DOHH2 (cell line): ENCODE measurements at regions not wholly inside any gene's neighbourhood (a gene's known extent, or its start where the extent isn't known, plus 50 kb on each side); places are given as distances from the start of the nearest gene placed in this dataset.

Experiments used
- H3F3A ChIP-seq: fragments of 200-600 bp; sonication (generic), shearing (Covaris generic); 2 replicates; pipeline ENCODE4 v1.6.0; 2016; ENCODE audit warnings: antibody characterized with exemption, mild to moderate bottlenecking; ENCODE audit not compliant: control insufficient read depth, insufficient read depth
- H3K27ac ChIP-seq: fragments of 200-600 bp; sonication (generic); 2 replicates; pipeline ENCODE4 v1.5.1; 2014; ENCODE audit warnings: low read depth, mild to moderate bottlenecking, low read length, moderate library complexity
- H3K27me3 ChIP-seq: fragments of 200-600 bp; sonication (generic); 2 replicates; pipeline ENCODE4 v1.6.1; 2014; ENCODE audit warnings: mild to moderate bottlenecking, low read length, mixed read lengths; ENCODE audit not compliant: control insufficient read depth
- H3K36me3 ChIP-seq: fragments of 200-600 bp; sonication (generic); 2 replicates; pipeline ENCODE4 v1.6.1; 2014; ENCODE audit warnings: mild to moderate bottlenecking, low read length, moderate library complexity, mixed read lengths; ENCODE audit not compliant: control insufficient read depth
- H3K4me1 ChIP-seq: fragments of 200-600 bp; sonication (generic); 2 replicates; pipeline ENCODE4 v1.6.1; 2014; ENCODE audit warnings: mild to moderate bottlenecking, low read length, mixed read lengths; ENCODE audit not compliant: control insufficient read depth
- H3K4me2 ChIP-seq: fragments of 200-600 bp; sonication (generic); 2 replicates; pipeline ENCODE4 v1.6.0; 2014; ENCODE audit warnings: mild to moderate bottlenecking, low read length, moderate library complexity
- H3K4me3 ChIP-seq: fragments of 200-600 bp; sonication (generic); 2 replicates; pipeline ENCODE4 v1.5.1; 2014; ENCODE audit warnings: mild to moderate bottlenecking, low read length, mixed read lengths
- H3K79me2 ChIP-seq: fragments of 200-600 bp; sonication (generic); 2 replicates; pipeline ENCODE4 v1.6.1; 2014; ENCODE audit warnings: mild to moderate bottlenecking, low read length, mixed read lengths; ENCODE audit not compliant: control insufficient read depth
- H3K9me2 ChIP-seq: fragments of 200-600 bp; sonication (generic); replicated peaks from 2 replicates; pipeline ENCODE4 v1.6.1; 2014; ENCODE audit warnings: mild to moderate bottlenecking, low read length, mixed read lengths; ENCODE audit not compliant: control insufficient read depth
- H3K9me3 ChIP-seq: fragments of 200-600 bp; sonication (generic); 2 replicates; pipeline ENCODE4 v1.6.1; 2014; ENCODE audit warnings: antibody characterized with exemption, low read length, mixed read lengths; ENCODE audit not compliant: control insufficient read depth, insufficient read depth
- H4K20me1 ChIP-seq: fragments of 200-600 bp; sonication (generic); 2 replicates; pipeline ENCODE4 v1.6.0; 2014; ENCODE audit warnings: low read depth, mild to moderate bottlenecking, antibody characterized with exemption, low read length, moderate library complexity; ENCODE audit not compliant: control insufficient read depth, insufficient read depth
- EZH2phosphoT487 ChIP-seq: fragments of 200-600 bp; sonication (generic); IDR thresholded peaks from 2 replicates; pipeline ENCODE4 v1.6.1; 2017; ENCODE audit warnings: borderline replicate concordance, mild to moderate bottlenecking, antibody characterized with exemption, low read length, moderate library complexity, mixed read lengths
- TF ChIP-seq, protein P1 (sequence below): fragments of 200-600 bp; sonication (generic); IDR thresholded peaks from one replicate; pipeline ENCODE4 v1.5.1; 2014; ENCODE audit warnings: antibody characterized with exemption, mild to moderate bottlenecking, low read depth, low read length; ENCODE audit not compliant: poor library complexity, severe bottlenecking

DNA sequence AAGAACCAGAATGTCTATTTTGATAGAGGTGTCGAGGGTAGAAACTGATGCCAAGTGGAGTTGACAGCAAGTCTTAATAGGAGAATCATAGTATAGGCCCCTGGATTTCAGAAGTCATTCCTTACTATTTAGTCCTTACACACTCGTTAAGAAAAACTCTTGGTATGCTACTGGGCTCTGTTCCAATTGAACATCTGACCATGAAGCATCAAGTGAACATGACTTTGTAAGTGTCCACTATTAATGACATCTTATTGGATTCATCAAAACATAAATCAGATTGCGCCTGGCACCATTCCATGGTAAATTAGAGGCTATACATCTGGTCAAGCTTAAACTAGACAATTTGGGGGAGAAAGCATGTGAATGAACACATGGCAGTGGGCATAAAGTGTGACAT, 1056.5 kb upstream of the EDIL3 start:
- Histone ChIP-seq H3K79me2 (no peaks in the 10 kb centered on the region), H3K4me1 (no peaks in the 10 kb centered on the region), H4K20me1 (no peaks in the 10 kb centered on the region), H3K27me3 (no peaks in the 10 kb centered on the region), H3K36me3 (no peaks in the 10 kb centered on the region), H3K9me3 (no peaks in the 10 kb centered on the region), H3K9me2 (no peaks in the 10 kb centered on the region), H3K4me2 (no peak overlapping the region), H3K4me3 (no peak overlapping the region), H3F3A (no peaks in the 10 kb centered on the region), H3K27ac (no peak overlapping the region)
- no peak for TF ChIP-seq EZH2phosphoT487
- TF ChIP-seq, protein P1, sequence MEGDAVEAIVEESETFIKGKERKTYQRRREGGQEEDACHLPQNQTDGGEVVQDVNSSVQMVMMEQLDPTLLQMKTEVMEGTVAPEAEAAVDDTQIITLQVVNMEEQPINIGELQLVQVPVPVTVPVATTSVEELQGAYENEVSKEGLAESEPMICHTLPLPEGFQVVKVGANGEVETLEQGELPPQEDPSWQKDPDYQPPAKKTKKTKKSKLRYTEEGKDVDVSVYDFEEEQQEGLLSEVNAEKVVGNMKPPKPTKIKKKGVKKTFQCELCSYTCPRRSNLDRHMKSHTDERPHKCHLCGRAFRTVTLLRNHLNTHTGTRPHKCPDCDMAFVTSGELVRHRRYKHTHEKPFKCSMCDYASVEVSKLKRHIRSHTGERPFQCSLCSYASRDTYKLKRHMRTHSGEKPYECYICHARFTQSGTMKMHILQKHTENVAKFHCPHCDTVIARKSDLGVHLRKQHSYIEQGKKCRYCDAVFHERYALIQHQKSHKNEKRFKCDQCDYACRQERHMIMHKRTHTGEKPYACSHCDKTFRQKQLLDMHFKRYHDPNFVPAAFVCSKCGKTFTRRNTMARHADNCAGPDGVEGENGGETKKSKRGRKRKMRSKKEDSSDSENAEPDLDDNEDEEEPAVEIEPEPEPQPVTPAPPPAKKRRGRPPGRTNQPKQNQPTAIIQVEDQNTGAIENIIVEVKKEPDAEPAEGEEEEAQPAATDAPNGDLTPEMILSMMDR: no peak

DNA sequence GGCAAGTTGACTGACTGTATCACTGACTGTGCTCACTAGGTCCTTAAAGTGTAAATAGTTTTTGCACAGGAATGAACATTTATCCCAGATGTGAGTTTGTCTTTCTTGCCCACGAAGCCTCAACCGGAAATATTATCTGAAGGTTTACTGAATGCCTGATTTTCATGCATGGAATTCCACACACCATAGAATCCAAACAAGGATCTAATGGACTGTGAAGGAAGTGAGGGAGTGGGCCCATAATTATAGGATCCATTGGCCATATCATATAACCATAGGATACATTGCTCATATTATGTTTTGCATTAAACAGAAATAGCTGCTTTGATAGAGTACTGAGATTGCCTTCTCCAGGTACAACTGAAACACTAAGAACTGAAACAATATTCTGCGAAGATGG, 1057.2 kb upstream of the EDIL3 start:
- no peaks in the 10 kb centered on the region for H3K9me3 ChIP-seq
- no peaks in the 10 kb centered on the region for H3K4me1 ChIP-seq
- H3K4me2 ChIP-seq: no peak overlapping the region
- no peaks in the 10 kb centered on the region for H3K27me3 ChIP-seq
- no peaks in the 10 kb centered on the region for H4K20me1 ChIP-seq
- no peak overlapping the region for H3K27ac ChIP-seq
- no peaks in the 10 kb centered on the region for H3K36me3 ChIP-seq
- TF ChIP-seq EZH2phosphoT487: no peak
- no peaks in the 10 kb centered on the region for H3K9me2 ChIP-seq
- H3K4me3 ChIP-seq: no peak overlapping the region
- H3K79me2 ChIP-seq: no peaks in the 10 kb centered on the region
- H3F3A ChIP-seq: no peaks in the 10 kb centered on the region

DNA sequence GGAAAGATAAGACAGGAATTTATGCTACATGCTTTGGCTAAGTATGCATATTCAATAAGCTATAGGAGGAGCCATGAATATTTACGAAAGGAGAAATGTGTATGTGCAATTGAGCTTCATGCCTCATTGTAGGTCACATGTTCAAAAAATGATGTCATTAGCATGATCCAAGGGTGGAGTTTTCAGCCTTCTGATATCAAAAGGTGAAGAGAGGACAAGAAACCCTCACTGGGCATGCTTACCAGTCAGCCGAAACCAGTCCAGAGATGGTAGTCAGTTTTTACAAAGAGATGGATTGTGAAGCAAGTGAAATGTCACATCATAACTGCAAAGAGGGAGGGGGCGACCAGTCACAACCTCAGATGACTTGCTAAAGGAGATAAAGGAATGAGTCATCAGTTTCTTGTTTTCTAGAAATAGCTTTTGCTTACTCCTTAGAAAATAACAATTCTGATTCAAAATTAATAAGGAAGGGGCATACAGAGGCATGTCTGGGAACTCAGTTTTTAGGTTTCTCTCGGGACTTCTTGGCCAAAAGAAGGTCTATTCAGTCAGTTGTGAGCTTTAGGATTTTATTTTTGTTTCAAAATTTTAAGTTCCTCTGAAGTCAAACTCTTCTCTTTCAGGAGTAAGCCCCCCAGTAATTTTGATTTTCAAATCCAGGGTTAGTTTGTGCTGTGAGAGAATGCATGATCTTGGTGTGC, 1067.8 kb upstream of the EDIL3 start:
- Histone ChIP-seq H3K27ac (no peak overlapping the region), H3K27me3 (no peaks in the 10 kb centered on the region)
- no peak for TF ChIP-seq EZH2phosphoT487
- TF ChIP-seq, protein P1: no peak

DNA sequence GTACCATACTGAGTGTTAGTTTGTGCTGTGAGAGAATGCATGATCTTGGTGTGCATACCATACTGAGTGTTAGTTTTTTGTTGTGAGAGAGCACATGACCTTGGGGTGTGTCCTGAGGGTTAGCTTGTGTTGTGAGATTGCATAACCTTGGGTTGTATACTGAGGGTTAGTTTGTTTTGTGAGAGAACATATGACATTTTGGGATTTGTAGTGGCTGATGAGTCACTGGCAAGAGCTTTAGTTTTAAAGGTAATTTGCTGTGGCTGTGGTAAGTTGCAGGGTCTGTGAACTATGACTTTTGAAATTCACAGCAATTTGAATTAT, 1068.3 kb upstream of the EDIL3 start:
- Histone ChIP-seq H3K36me3 (no peaks in the 10 kb centered on the region), H3K4me2 (no peak overlapping the region), H4K20me1 (no peaks in the 10 kb centered on the region), H3F3A (no peaks in the 10 kb centered on the region), H3K27ac (no peak overlapping the region), H3K79me2 (no peaks in the 10 kb centered on the region), H3K9me2 (no peaks in the 10 kb centered on the region), H3K9me3 (no peaks in the 10 kb centered on the region), H3K4me3 (no peak overlapping the region), H3K4me1 (no peaks in the 10 kb centered on the region), H3K27me3 (no peaks in the 10 kb centered on the region)
- no peak for TF ChIP-seq EZH2phosphoT487
- TF ChIP-seq, protein P1: no peak

More for the DNA sequence above, 1067.8 kb upstream of the EDIL3 start:
- no peaks in the 10 kb centered on the region for H3K79me2 ChIP-seq
- no peaks in the 10 kb centered on the region for H3K9me3 ChIP-seq
- H4K20me1 ChIP-seq: no peaks in the 10 kb centered on the region
- no peaks in the 10 kb centered on the region for H3F3A ChIP-seq
- H3K4me2 ChIP-seq: no peak overlapping the region
- H3K4me1 ChIP-seq: no peaks in the 10 kb centered on the region
- H3K36me3 ChIP-seq: no peaks in the 10 kb centered on the region
- H3K4me3 ChIP-seq: no peak overlapping the region
- no peaks in the 10 kb centered on the region for H3K9me2 ChIP-seq
